Keratinocyte (primary cell): ENCODE measurements at regions not wholly inside any gene's neighbourhood (a gene's known extent, or its start where the extent isn't known, plus 50 kb on each side); places are given as distances from the start of the nearest gene placed in this dataset.

ENCODE experiments used
- DNase-seq: peaks from one replicate; pipeline ENCODE4 v3.0.0-alpha.2; 2011; ENCODE audit warnings: low read depth, missing footprints, low spot score
- FAIRE-seq: peaks from 2 replicates; lab custom pipeline; 2011; peaks lifted over from hg19 to GRCh38; lab: Jason Lieb, UNC
- H2AFZ ChIP-seq: 2 replicates; pipeline ENCODE4 v1.6.0; 2012; ENCODE audit warnings: low read length, control low read depth, inconsistent platforms; ENCODE audit not compliant: control insufficient read depth
- H3K27ac ChIP-seq: 2 replicates; pipeline ENCODE4 v1.5.1; 2011; ENCODE audit warnings: low read length; ENCODE audit not compliant: control insufficient read depth, insufficient read depth
- H3K27me3 ChIP-seq: 3 replicates; pipeline ENCODE4 v1.6.0; 2011; ENCODE audit warnings: low read length; ENCODE audit not compliant: control insufficient read depth, insufficient read depth; ENCODE audit errors: extremely low read depth
- H3K36me3 ChIP-seq, 2 experiments: 2 replicates in 1 of 2; 3 replicates in 1 of 2; pipeline ENCODE4 v1.5.1; 2011; ENCODE audit warnings: low read length in 2 of 2, mild to moderate bottlenecking in 1 of 2; ENCODE audit not compliant: control insufficient read depth in 2 of 2, insufficient read depth in 2 of 2; ENCODE audit errors: extremely low read depth in 1 of 2
- H3K4me1 ChIP-seq: 3 replicates; pipeline ENCODE4 v1.5.1; 2011; ENCODE audit warnings: low read length; ENCODE audit not compliant: control insufficient read depth, insufficient read depth; ENCODE audit errors: extremely low read depth
- H3K4me2 ChIP-seq: 3 replicates; pipeline ENCODE4 v1.6.0; 2011; ENCODE audit warnings: low read depth, low read length; ENCODE audit not compliant: control insufficient read depth, insufficient read depth; ENCODE audit errors: extremely low read depth
- H3K4me3 ChIP-seq, 3 experiments: fragments of 200-600 bp in 1 of 3; sonication (generic) in 1 of 3; 2 replicates in 2 of 3; 3 replicates in 1 of 3; pipeline ENCODE4 v1.5.1; 2011 to 2016; ENCODE audit warnings: low read length in 3 of 3, mild to moderate bottlenecking in 3 of 3, control low read depth in 2 of 3, inconsistent platforms in 1 of 3, low read depth in 1 of 3, mixed read lengths in 1 of 3, mixed run types in 1 of 3, moderate library complexity in 1 of 3; ENCODE audit not compliant: control insufficient read depth in 2 of 3, insufficient read depth in 2 of 3; ENCODE audit errors: extremely low read depth in 1 of 3
- H3K79me2 ChIP-seq: 2 replicates; pipeline ENCODE4 v1.6.0; 2012; ENCODE audit warnings: low read length; ENCODE audit not compliant: control insufficient read depth, insufficient read depth
- H3K9ac ChIP-seq: 3 replicates; pipeline ENCODE4 v1.6.0; 2011; ENCODE audit warnings: low read length; ENCODE audit not compliant: control insufficient read depth, insufficient read depth; ENCODE audit errors: extremely low read depth
- H3K9me1 ChIP-seq: 3 replicates; pipeline ENCODE4 v1.6.0; 2011; ENCODE audit warnings: low read length; ENCODE audit not compliant: control insufficient read depth, insufficient read depth; ENCODE audit errors: extremely low read depth
- H3K9me3 ChIP-seq: 2 replicates; pipeline ENCODE4 v1.5.1; 2012; ENCODE audit warnings: low read depth, low read length; ENCODE audit not compliant: control insufficient read depth
- H4K20me1 ChIP-seq: 3 replicates; pipeline ENCODE4 v1.6.0; 2011; ENCODE audit warnings: low read length; ENCODE audit not compliant: control insufficient read depth, insufficient read depth; ENCODE audit errors: extremely low read depth
- EZH2 ChIP-seq: IDR thresholded peaks from one replicate; pipeline ENCODE4 v1.6.1; 2012; ENCODE audit warnings: inconsistent platforms, mild to moderate bottlenecking, low read length, moderate library complexity
- dilution Hi-C: fragments of 300-500 bp; cut with MboI; formaldehyde crosslinking; loops from one replicate; pipeline ENCODE4 v1.7.0; 2020; ENCODE audit warnings: low sequenced_read_pairs; ENCODE audit not compliant: extremely low pct_ligation_motif_present
- TF ChIP-seq, protein P1 (sequence below), 3 experiments: IDR thresholded peaks in 1 of 3; conservative IDR thresholded peaks in 1 of 3; optimal IDR thresholded peaks in 1 of 3; 2 replicates in 2 of 3; 3 replicates in 1 of 3; pipeline versions ENCODE3 to v1.5.1; 2011; ENCODE audit warnings: low read length in 3 of 3, mild to moderate bottlenecking in 3 of 3, moderate library complexity in 2 of 3, control low read depth in 1 of 3, inconsistent platforms in 1 of 3; ENCODE audit not compliant: insufficient read depth in 2 of 3; ENCODE audit errors: extremely low read depth in 1 of 3

DNA sequence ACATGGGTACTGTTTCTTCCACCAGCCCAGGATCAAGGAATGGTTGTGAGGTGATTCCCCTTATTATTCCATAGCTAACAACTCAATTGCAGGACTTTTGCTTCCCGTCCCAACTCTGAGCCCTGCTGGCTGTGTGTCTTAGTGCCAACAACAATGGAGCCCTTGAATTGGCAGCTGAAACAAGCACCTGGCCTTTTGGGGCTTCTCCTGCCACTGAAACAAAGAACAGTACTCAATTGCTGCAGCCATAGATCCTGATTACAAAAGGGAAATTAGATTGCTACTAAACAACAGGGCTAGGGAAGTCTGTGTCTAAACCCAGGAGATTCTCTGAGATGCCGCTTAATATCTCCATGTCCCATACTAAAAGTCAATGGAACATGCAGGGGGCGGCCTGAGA is 61.3 kb upstream of the CARMIL1 start:
- Histone ChIP-seq H3K27me3 (no peaks in the 10 kb centered on the region), H4K20me1 (no peaks in the 10 kb centered on the region), H3K4me2 (peak overlapping the region; percentile 77), H3K79me2 (no peaks in the 10 kb centered on the region), H3K4me1 (peaks cover 28% of the 10 kb centered on the region), H3K4me3 (peak overlapping the region in 1 of 3 experiments; percentile 29), H3K9me3 (no peaks in the 10 kb centered on the region), H2AFZ (peak overlapping the region; percentile 92), H3K9me1 (no peaks in the 10 kb centered on the region), H3K36me3 (no peaks in the 10 kb centered on the region), H3K27ac (peak overlapping the region; percentile 67), H3K9ac (no peak overlapping the region)
- FAIRE-seq (peak; percentile 70), DNase-seq (no peak)
- dilution Hi-C loops: no loop called here
- TF ChIP-seq EZH2: no peak
- TF ChIP-seq, protein P1, sequence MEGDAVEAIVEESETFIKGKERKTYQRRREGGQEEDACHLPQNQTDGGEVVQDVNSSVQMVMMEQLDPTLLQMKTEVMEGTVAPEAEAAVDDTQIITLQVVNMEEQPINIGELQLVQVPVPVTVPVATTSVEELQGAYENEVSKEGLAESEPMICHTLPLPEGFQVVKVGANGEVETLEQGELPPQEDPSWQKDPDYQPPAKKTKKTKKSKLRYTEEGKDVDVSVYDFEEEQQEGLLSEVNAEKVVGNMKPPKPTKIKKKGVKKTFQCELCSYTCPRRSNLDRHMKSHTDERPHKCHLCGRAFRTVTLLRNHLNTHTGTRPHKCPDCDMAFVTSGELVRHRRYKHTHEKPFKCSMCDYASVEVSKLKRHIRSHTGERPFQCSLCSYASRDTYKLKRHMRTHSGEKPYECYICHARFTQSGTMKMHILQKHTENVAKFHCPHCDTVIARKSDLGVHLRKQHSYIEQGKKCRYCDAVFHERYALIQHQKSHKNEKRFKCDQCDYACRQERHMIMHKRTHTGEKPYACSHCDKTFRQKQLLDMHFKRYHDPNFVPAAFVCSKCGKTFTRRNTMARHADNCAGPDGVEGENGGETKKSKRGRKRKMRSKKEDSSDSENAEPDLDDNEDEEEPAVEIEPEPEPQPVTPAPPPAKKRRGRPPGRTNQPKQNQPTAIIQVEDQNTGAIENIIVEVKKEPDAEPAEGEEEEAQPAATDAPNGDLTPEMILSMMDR (optimal IDR thresholded peaks at IDR 0.05 in 1 of 3, IDR thresholded peaks at IDR 0.05 in 1 of 3, conservative IDR thresholded peaks at IDR 0.05 in 1 of 3; ENCODE audit: extremely low read depth in 1 of 3, insufficient read depth in 2 of 3, low read length in 3 of 3): no peak

DNA sequence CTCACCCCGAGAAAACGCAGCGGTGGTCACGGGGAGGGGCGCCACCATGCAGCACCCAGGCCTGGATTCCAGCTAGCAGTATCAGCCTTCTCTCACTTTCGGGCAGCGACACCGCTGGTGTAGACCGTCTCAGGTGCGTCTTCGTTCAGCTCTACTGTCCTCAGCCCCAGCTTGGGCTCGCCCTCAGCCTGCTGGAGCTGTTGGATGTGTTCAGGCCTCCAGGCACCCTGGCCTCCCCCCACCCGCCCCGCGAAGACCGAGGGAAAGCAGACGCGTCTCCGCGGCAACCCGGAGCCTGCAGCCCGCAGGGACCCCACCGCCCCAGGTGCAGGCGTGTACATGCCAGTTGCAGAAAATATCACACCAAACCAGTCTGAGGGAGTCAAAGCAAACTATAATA is 60.8 kb upstream of the CARMIL1 start:
- dilution Hi-C loops: no loop called here
- no peaks in the 10 kb centered on the region for H3K36me3 ChIP-seq
- H3K4me2 ChIP-seq: peak overlapping the region; percentile 77
- H3K9me3 ChIP-seq: no peaks in the 10 kb centered on the region
- no peak overlapping the region for H3K9ac ChIP-seq
- peaks cover 28% of the 10 kb centered on the region for H3K4me1 ChIP-seq
- H2AFZ ChIP-seq: peak overlapping the region; percentile 92
- no peaks in the 10 kb centered on the region for H3K27me3 ChIP-seq
- H3K9me1 ChIP-seq: no peaks in the 10 kb centered on the region
- peak overlapping the region; percentile 67 for H3K27ac ChIP-seq
- DNase-seq: no peak
- H3K79me2 ChIP-seq: no peaks in the 10 kb centered on the region
- TF ChIP-seq EZH2: no peak
- TF ChIP-seq, protein P1 (optimal IDR thresholded peaks at IDR 0.05 in 1 of 3, IDR thresholded peaks at IDR 0.05 in 1 of 3, conservative IDR thresholded peaks at IDR 0.05 in 1 of 3; ENCODE audit: extremely low read depth in 1 of 3, insufficient read depth in 2 of 3, low read length in 3 of 3): peak in 1 of 3 experiments; percentile 12
- peak overlapping the region in 2 of 3 experiments; percentile 9 to 41 for H3K4me3 ChIP-seq
- H4K20me1 ChIP-seq: no peaks in the 10 kb centered on the region
- no peak for FAIRE-seq
